ENCODE measurements at regions not wholly inside any gene's neighbourhood (a gene's known extent, or its start where the extent isn't known, plus 50 kb on each side); places are given as distances from the start of the nearest gene placed in this dataset.

DNA sequence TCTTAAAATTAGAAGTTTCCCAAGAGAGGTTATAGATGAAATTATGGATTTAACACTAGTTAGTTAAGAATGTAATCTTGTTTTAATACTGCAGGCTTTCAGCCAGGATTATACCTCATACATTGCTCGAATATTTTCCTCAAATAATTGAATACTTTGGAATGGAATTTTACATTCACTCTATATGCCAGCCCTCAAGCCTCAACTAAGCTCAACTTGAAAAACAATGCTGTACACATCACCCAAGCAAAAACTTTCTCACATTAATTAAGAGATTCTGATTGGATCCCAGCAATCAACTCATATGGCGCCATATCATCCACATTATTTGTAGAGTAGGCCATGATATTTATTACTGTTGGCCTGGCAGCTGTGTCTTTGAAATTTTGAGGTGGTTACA is 710.7 kb upstream of the ADAMTS5 start:
- TF ChIP-seq EZH2phosphoT487 (IDR thresholded peaks at IDR 0.05) (no peak), CTCF (IDR thresholded peaks at IDR 0.05) (no peak), EZH2 (IDR thresholded peaks at IDR 0.05) (no peak)
